ENCODE measurements at regions not wholly inside any gene's neighbourhood (a gene's known extent, or its start where the extent isn't known, plus 50 kb on each side); places are given as distances from the start of the nearest gene placed in this dataset.

DNA sequence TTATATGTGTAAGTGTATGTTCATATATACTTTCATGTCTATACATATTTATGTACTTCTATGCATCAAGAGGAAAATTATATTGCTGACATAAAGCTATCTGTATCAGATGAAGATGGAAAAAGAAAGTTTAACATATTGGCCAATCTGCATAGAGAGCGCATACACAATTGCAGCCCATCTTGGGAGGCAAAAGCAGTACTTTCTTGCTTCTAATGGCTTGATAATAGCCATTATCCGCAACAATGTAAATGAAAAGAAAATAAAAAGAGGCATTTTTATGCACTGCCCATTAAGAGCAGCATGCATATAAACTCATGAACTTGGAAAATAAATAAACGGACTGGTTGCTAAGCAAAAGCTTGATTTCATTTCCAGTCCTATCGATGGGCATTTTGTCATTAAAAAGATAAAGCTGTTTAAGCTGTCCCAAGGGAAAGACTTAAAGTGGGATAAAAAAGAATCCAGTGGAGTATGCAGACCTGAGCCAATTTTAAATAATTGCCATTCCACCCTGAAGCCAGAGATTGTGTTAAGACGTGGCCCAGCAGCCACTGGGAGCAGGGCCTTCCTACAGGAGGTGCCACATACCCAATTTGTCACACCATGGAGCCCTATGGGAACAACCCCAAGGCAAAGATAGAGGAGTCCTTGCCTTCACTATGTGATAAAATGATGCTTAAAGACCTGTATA is 183.6 kb upstream of the CDH11 start:
- BruUV-seq (replicated peaks) = no TSS peak
- ChIA-PET POLR2A (no interaction called here), RAD21 (ENCODE audit: low non-redundant PET in 1 of 2, low total read pairs in 2 of 2, uncharacterized antibody in 2 of 2, unreplicated experiment in 2 of 2) (no interaction called here), CTCF (no interaction called here)
- H3K4me3 ChIP-seq (replicated peaks in 1 of 2; ENCODE audit: low read depth in 1 of 2, low read length in 2 of 2) = no peak overlapping the region
- H3K9me3 ChIP-seq (ENCODE audit: control insufficient read depth in 1 of 2, insufficient read depth in 1 of 2, low read depth in 1 of 2, low read length in 2 of 2) = peaks cover 3 to 28% of the 10 kb centered on the region in 2 experiments; a peak in 2 of 4 replicates
- no peak for ATAC-seq
- H3K9me2 ChIP-seq (ENCODE audit: insufficient read depth) = no peaks in the 10 kb centered on the region
- no peak overlapping the region for H2AFZ ChIP-seq (ENCODE audit: low read depth, low read length, poor library complexity, severe bottlenecking)
- intact Hi-C loops (cut with micrococcal nuclease) = no loop called here
- H3K27me3 ChIP-seq (ENCODE audit: insufficient read depth, low read length) = no peaks in the 10 kb centered on the region
- DNase-seq (ENCODE audit: low read depth, low spot score) = no peak
- no peak for TF ChIP-seq ZFX (IDR thresholded peaks at IDR 0.05)
- no peak for TF ChIP-seq CBX3 (IDR thresholded peaks at IDR 0.05; ENCODE audit: low read depth)
- TF ChIP-seq EZH2 (IDR thresholded peaks at IDR 0.05) = no peak
- no peak for TF ChIP-seq ZNF274 (IDR thresholded peaks at IDR 0.05; ENCODE audit: low read depth, low read length)
- TF ChIP-seq RAD21 (IDR thresholded peaks at IDR 0.05; ENCODE audit: low read depth) = no peak
- no peak for TF ChIP-seq FOSL1 (IDR thresholded peaks at IDR 0.05; ENCODE audit: low read depth)
- TF ChIP-seq YY1 (IDR thresholded peaks at IDR 0.05; ENCODE audit: extremely low read depth, insufficient replicate concordance, low read depth, low read length) = no peak
- TF ChIP-seq POLR2AphosphoS5 (IDR thresholded peaks at IDR 0.05; ENCODE audit: low read depth, low read length) = no peak
- TF ChIP-seq TCF7L2 (IDR thresholded peaks at IDR 0.05; ENCODE audit: borderline replicate concordance, extremely low read depth, insufficient read depth, insufficient read length) = no peak
- no peak for TF ChIP-seq CEBPB (IDR thresholded peaks at IDR 0.05; ENCODE audit: low read depth)
- no peak for TF ChIP-seq SIN3A (IDR thresholded peaks at IDR 0.05; ENCODE audit: low read depth)
- TF ChIP-seq JUND (IDR thresholded peaks at IDR 0.05) = no peak
- TF ChIP-seq POLR2A (IDR thresholded peaks at IDR 0.05; ENCODE audit: borderline replicate concordance, extremely low read depth, insufficient read depth, insufficient read length) = no peak
- no peak for TF ChIP-seq SP1 (IDR thresholded peaks at IDR 0.05; ENCODE audit: low read depth)
- TF ChIP-seq, protein P1, sequence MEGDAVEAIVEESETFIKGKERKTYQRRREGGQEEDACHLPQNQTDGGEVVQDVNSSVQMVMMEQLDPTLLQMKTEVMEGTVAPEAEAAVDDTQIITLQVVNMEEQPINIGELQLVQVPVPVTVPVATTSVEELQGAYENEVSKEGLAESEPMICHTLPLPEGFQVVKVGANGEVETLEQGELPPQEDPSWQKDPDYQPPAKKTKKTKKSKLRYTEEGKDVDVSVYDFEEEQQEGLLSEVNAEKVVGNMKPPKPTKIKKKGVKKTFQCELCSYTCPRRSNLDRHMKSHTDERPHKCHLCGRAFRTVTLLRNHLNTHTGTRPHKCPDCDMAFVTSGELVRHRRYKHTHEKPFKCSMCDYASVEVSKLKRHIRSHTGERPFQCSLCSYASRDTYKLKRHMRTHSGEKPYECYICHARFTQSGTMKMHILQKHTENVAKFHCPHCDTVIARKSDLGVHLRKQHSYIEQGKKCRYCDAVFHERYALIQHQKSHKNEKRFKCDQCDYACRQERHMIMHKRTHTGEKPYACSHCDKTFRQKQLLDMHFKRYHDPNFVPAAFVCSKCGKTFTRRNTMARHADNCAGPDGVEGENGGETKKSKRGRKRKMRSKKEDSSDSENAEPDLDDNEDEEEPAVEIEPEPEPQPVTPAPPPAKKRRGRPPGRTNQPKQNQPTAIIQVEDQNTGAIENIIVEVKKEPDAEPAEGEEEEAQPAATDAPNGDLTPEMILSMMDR (IDR thresholded peaks at IDR 0.05 in 2 of 3, conservative IDR thresholded peaks at IDR 0.05 in 1 of 3; ENCODE audit: borderline replicate concordance in 1 of 3, insufficient read depth in 1 of 3, low read depth in 2 of 3, low read length in 2 of 3) = no peak
- TF ChIP-seq EGR1 (IDR thresholded peaks at IDR 0.05; ENCODE audit: low read depth) = no peak
- TF ChIP-seq ELF1 (IDR thresholded peaks at IDR 0.05; ENCODE audit: borderline replicate concordance, low read depth) = no peak
- TF ChIP-seq, protein P2, sequence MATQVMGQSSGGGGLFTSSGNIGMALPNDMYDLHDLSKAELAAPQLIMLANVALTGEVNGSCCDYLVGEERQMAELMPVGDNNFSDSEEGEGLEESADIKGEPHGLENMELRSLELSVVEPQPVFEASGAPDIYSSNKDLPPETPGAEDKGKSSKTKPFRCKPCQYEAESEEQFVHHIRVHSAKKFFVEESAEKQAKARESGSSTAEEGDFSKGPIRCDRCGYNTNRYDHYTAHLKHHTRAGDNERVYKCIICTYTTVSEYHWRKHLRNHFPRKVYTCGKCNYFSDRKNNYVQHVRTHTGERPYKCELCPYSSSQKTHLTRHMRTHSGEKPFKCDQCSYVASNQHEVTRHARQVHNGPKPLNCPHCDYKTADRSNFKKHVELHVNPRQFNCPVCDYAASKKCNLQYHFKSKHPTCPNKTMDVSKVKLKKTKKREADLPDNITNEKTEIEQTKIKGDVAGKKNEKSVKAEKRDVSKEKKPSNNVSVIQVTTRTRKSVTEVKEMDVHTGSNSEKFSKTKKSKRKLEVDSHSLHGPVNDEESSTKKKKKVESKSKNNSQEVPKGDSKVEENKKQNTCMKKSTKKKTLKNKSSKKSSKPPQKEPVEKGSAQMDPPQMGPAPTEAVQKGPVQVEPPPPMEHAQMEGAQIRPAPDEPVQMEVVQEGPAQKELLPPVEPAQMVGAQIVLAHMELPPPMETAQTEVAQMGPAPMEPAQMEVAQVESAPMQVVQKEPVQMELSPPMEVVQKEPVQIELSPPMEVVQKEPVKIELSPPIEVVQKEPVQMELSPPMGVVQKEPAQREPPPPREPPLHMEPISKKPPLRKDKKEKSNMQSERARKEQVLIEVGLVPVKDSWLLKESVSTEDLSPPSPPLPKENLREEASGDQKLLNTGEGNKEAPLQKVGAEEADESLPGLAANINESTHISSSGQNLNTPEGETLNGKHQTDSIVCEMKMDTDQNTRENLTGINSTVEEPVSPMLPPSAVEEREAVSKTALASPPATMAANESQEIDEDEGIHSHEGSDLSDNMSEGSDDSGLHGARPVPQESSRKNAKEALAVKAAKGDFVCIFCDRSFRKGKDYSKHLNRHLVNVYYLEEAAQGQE (IDR thresholded peaks at IDR 0.05; ENCODE audit: low read depth) = no peak
- TF ChIP-seq, protein P3, sequence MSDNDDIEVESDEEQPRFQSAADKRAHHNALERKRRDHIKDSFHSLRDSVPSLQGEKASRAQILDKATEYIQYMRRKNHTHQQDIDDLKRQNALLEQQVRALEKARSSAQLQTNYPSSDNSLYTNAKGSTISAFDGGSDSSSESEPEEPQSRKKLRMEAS (IDR thresholded peaks at IDR 0.05) = no peak
- TF ChIP-seq SRF (IDR thresholded peaks at IDR 0.05; ENCODE audit: low read depth) = no peak
- no peak overlapping the region for H3K27ac ChIP-seq (ENCODE audit: low read depth, low read length)
- no peaks in the 10 kb centered on the region for H3K36me3 ChIP-seq (ENCODE audit: control insufficient read depth in 1 of 2, insufficient read depth in 2 of 2, low read length in 2 of 2)
- H3K4me2 ChIP-seq (ENCODE audit: low read length) = no peak overlapping the region
- no peaks in the 10 kb centered on the region for H4K20me1 ChIP-seq (ENCODE audit: insufficient read depth)
- no peaks in the 10 kb centered on the region for H3K4me1 ChIP-seq (ENCODE audit: control insufficient read depth in 1 of 2, insufficient read depth in 2 of 2, low read length in 2 of 2)
- no peaks in the 10 kb centered on the region for H3K79me2 ChIP-seq (ENCODE audit: insufficient read depth, low read length)
- no peak overlapping the region for H3K9ac ChIP-seq (ENCODE audit: low read length)
